OCI-LY1 (cell line): ENCODE measurements at regions not wholly inside any gene's neighbourhood (a gene's known extent, or its start where the extent isn't known, plus 50 kb on each side); places are given as distances from the start of the nearest gene placed in this dataset.

Experiments
- EZH2 ChIP-seq: fragments of 200-600 bp; sonication (generic), shearing (Covaris generic); IDR thresholded peaks from 2 replicates; pipeline ENCODE4 v1.8.0; 2017; ENCODE audit warnings: borderline replicate concordance, mixed run types, mild to moderate bottlenecking, antibody characterized with exemption, low read length, moderate library complexity, mixed read lengths
- TF ChIP-seq, protein P1 (sequence below): fragments of 200-600 bp; sonication (generic), shearing (Covaris generic); IDR thresholded peaks from 2 replicates; pipeline ENCODE4 v1.5.1; 2017; ENCODE audit warnings: mild to moderate bottlenecking, antibody characterized with exemption, low read length, moderate library complexity, mixed read lengths

DNA sequence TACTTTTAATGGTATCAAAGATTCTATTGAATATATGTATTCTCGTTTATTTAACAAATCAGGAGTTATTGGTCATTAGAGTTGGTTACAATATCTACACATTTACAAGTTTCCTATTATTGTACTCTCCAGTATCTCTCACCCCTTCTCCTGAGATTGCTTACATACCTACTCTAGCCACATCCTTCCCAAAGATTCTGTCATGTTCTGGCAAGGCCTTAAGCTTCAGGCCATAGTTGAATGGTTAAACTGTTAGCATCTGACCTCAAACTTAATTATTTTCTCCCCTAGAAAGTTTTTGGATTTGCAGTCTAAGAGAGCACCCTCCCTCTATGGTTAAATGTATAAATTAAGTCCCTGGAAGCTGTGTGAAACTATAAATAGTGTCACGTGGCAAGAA, 784.2 kb downstream of the GLUD2 start:
- TF ChIP-seq, protein P1, sequence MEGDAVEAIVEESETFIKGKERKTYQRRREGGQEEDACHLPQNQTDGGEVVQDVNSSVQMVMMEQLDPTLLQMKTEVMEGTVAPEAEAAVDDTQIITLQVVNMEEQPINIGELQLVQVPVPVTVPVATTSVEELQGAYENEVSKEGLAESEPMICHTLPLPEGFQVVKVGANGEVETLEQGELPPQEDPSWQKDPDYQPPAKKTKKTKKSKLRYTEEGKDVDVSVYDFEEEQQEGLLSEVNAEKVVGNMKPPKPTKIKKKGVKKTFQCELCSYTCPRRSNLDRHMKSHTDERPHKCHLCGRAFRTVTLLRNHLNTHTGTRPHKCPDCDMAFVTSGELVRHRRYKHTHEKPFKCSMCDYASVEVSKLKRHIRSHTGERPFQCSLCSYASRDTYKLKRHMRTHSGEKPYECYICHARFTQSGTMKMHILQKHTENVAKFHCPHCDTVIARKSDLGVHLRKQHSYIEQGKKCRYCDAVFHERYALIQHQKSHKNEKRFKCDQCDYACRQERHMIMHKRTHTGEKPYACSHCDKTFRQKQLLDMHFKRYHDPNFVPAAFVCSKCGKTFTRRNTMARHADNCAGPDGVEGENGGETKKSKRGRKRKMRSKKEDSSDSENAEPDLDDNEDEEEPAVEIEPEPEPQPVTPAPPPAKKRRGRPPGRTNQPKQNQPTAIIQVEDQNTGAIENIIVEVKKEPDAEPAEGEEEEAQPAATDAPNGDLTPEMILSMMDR: no peak
- no peak for TF ChIP-seq EZH2
